Posterior cingulate gyrus (tissue), 11 donors: ENCODE measurements at regions not wholly inside any gene's neighbourhood (a gene's known extent, or its start where the extent isn't known, plus 50 kb on each side); places are given as distances from the start of the nearest gene placed in this dataset.

Experiments
- DNase-seq, 10 donors: peaks; one replicate each; pipeline versions ENCODE4 v3.0.0 to v3.0.0-alpha.2; 2020 to 2021; ENCODE audit warnings: mixed read lengths in 3 of 10
- intact Hi-C: fragments of 100-400 bp; cut with DNase I; formaldehyde crosslinking; loops from one replicate; pipeline ENCODE4 v1.15.1; 2023

DNA sequence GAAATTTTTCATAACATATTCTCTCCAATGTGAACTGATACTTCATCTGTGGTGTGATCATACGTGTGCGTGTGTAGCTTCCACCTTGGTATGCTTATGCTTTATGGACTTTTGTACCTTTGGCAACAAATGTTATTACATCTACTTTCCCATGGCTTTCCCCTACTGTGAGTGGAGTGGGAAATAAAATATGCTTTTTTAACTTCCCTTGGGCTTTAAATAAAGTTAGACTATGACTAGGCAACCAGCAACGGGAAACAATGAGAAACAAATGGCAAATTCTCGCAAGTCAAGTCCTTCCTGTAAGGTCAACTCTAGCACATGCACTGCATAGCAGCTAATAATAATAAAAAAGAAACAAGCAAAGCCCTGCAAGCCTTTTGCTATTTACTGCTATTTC lies 205.0 kb upstream of the PDE5A start:
- no peak for DNase-seq
- intact Hi-C loops = no loop called here

- no peak for DNase-seq
- intact Hi-C loops = no loop called here
Observed at GRCh38 chr4:119832776-119833175, 204.2 kb upstream of the PDE5A start.

- no peak for DNase-seq
- intact Hi-C loops = no loop called here
Observed at GRCh38 chr4:119829326-119829725, 200.7 kb upstream of the PDE5A start.

DNA sequence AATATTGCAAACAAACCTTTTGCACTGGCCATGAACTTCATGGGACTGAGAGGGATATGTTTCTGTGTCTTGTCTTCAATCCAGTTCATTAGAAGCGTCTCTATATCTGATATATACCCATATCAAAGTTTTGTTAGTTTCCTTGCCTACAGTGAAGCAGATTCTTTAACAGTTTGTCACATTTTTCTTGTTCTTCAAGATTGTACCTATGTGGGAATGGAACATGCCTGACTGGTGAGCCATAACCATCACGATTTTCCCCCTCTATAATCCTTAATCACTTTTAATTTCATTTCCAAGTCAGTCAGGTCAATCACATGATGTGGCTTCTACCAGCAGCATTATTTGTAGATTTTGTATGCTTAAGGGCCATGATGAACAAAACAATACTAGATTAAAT lies 197.1 kb upstream of the PDE5A start:
- no peak for DNase-seq
- intact Hi-C loops = no loop called here

DNA sequence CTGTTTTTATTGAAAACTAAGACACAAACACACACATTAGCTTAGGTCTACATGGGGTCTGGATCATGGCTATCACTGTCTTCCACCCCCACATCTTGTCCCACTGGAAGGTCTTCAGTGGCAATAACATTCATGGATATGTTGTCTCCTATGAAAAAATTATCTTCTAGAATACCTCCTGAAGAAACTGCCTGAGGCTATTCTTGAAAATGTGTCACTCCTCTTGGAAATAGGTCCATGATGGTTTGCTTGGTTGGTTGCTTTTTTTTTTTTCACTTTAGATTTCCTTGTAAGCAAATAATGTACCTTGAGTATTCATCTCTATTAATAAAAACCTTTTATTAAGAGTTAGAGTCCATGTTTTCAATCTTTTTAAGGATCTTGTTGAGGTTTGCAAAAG lies 195.3 kb upstream of the PDE5A start:
- intact Hi-C loops = no loop called here
- no peak for DNase-seq

DNA sequence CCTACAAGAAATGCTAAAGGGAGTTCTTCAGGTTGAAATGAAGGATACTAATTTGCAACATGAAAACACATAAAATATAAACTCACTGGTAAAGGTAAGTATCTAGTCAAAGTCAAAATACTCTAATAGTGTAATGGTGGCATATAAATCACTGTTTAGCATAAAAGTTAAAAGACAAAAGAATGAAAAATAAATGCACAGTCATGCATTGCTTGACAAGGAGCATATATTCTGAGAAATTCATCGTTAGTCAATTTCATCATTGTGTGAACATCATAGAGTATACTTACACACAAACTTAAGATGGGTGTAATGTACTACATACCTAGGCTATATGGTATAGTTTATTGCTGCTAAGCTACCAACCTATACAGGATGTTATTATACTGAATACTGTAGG lies 194.4 kb upstream of the PDE5A start:
- intact Hi-C loops = no loop called here
- DNase-seq = no peak

- intact Hi-C loops = no loop called here
- DNase-seq = no peak
Observed at GRCh38 chr4:119816473-119816872, 187.9 kb upstream of the PDE5A start.

DNA sequence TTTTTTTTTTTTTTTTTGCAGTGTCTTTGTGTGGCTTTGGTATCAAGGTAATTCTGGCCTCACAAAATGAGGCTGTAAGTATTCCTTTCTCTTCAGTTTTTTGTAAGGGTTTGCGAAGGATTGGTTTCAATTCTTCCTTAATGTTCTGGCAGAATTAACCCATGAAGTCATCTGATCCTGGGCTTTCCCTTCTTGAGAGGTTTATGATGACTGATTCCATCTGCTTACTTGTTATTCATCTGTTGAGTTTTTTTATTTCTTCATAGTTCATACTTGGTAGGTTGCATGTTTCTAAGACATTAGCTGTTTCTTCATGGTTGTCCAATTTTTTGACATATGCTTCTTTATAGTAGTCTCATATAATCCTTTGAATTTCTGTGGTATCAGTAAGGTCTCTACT lies 181.4 kb upstream of the PDE5A start:
- intact Hi-C loops = no loop called here
- no peak for DNase-seq

DNA sequence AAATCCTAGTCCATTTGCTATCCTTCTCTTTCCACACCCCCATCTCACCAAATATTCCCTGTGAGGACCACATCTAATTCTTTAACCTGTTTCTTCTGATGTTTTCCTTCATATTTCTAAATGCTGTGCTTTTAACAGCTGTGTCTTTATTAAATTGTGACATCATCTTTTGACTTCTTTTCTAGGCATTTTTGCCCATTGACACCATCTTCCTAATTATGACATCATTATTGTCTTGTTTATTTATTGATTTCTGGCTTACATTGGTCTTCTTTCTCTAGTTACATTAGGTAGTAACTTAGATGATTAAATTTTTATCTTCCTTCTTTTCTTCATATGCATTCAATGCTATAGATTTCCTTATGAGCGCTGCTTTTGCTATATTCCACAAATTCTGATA lies 175.8 kb upstream of the PDE5A start:
- no peak for DNase-seq
- intact Hi-C loops = no loop called here

DNA sequence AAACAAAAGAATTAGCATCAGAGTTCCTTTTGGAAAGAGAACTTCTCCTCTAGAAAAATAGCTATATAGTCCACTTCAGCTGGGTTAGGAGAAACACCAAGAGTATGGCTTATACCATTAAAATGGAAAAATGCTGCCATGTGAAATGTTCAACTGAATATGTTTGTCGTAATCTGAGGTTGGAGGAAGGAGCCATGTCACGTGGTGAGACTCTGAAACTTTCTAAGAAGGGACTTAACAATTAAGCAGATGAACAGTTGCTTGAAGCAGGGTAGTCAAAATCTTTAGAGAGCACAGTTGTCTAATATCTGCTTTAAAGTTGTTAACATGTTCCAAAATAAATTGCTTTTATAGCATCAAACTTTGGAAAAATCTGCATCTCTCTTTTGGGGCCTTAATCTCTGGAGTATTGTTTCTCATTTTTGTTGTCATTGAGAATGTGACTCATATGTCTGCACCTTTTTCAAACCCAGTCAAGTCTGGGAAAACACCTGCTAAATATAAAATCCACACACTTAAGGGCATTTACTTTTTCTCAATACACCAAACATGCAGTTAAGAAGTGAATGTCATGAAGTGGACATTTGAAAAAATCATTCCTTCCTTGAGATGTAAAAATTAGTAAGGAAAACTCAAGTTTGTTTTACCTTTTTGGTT lies 168.8 kb upstream of the PDE5A start:
- DNase-seq = no peak
- intact Hi-C loops = no loop called here

GRCh38 chr4:119795986-119796578 lies 167.5 kb upstream of the PDE5A start:
- DNase-seq = no peak
- intact Hi-C loops = no loop called here

DNA sequence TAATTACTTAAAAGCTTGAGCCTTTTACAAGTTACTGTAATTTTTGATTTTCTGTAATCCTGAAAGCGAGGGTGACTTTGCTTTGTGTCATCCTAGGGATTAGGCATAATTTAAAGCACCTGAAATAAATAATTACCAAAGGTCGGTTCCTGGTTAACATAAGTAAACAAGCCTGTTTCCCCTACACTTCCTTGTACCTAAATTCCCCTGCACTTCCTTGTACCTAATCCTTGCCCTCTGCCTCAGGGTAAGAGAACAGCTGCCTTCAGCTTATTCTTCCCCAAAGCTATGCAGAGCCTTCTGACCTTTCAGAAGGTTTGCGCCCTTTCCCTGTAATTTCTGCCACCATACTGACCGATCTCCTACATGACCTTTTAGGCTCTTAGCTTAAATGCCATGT lies 166.1 kb upstream of the PDE5A start:
- intact Hi-C loops = no loop called here
- no peak for DNase-seq

GRCh38 chr4:119794113-119794512 lies 165.5 kb upstream of the PDE5A start:
- intact Hi-C loops = no loop called here
- DNase-seq = no peak

DNA sequence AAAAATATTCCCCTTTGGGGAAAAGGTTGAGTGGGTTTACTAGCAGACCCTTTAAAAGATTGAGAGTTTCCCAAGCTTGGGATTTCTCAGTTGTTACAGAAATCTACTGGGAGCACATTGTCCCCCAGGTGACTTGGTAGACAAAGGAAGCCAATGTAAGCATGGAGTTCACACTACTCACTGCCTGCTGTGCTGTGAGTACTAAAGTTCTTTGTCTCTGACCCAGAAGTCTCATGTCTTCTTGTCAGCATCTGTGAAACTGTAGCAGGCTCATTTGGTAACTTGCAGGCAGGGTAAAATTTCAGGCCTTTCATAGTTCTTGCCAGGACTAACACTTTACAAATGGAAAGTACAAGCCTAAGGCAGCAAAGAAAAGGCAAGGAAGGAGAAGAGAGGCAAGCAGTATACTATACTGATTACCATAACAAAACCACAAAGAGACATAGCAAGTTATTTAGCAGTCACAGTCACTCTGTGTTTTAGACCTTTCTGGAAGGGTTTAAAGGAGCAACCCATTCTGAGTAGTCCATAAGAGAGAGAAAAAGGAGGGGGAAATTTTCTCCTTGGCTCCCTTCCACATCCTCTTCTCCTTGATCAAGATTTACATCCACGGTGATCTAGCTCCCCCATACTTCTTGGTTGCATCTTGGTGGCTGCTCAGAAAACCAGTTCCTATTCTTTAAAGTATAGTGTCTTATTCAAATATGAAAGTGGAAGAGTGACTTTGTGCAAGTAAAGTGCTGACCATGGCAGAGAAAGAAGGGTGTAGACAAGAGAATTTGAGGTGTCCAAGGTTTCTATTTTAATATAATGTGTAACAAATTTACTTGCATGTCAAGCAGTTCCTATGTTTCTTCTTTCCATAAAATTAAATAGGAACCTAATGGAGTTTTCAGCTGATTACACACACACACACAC lies 160.0 kb upstream of the PDE5A start:
- no peak for DNase-seq
- intact Hi-C loops = no loop called here

GRCh38 chr4:119785963-119786362 lies 157.4 kb upstream of the PDE5A start:
- DNase-seq = no peak
- intact Hi-C loops = no loop called here

- intact Hi-C loops = no loop called here
Observed at GRCh38 chr4:119783189-119783983, 154.8 kb upstream of the PDE5A start.

GRCh38 chr4:119781044-119781443 lies 152.4 kb upstream of the PDE5A start:
- no peak for DNase-seq
- intact Hi-C loops = no loop called here

More at GRCh38 chr4:119783189-119783983, 154.8 kb upstream of the PDE5A start:
- no peak for DNase-seq

- no peak for DNase-seq
- intact Hi-C loops = no loop called here
Observed at GRCh38 chr4:119774840-119775239, 146.2 kb upstream of the PDE5A start.

DNA sequence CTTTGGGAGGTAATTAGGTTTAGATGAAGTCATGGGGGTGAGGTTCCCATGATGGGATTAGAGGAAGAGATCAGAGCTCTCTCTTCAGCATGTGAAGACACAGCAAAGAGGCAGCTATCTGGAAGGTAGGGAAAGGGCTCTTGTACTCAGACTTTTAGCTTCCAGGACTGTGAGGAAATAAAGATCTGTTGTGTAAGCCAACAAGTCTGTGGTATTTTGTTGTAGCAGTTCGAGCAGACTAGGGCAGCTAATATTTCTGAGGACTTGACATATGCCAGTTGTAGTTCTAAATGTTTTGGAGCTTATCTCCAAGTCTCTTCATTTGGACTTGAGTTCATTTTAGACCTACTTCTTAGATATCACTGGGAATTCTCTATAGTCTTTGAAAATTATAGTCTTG lies 137.3 kb upstream of the PDE5A start:
- intact Hi-C loops = no loop called here
- no peak for DNase-seq

GRCh38 chr4:119765469-119765868 lies 136.9 kb upstream of the PDE5A start:
- intact Hi-C loops = no loop called here
- DNase-seq = no peak

GRCh38 chr4:119763386-119763785 lies 134.8 kb upstream of the PDE5A start:
- DNase-seq = no peak
- intact Hi-C loops = no loop called here
